Mammary epithelial cell (primary cell): ENCODE measurements at regions not wholly inside any gene's neighbourhood (a gene's known extent, or its start where the extent isn't known, plus 50 kb on each side); places are given as distances from the start of the nearest gene placed in this dataset.

Experiments used
- EZH2 ChIP-seq: IDR thresholded peaks from 2 replicates; pipeline ENCODE4 v1.6.1; 2012; ENCODE audit warnings: low read length, inconsistent platforms, borderline replicate concordance
- TF ChIP-seq, protein P1 (sequence below), 2 donors: IDR thresholded peaks in 1 of 2; conservative IDR thresholded peaks in 1 of 2; 2 replicates each; pipeline ENCODE4 v1.5.1; 2011 to 2012; ENCODE audit warnings: inconsistent platforms in 2 of 2, low read length in 2 of 2, mild to moderate bottlenecking in 2 of 2, control low read depth in 1 of 2, low read depth in 1 of 2; ENCODE audit not compliant: insufficient read depth in 1 of 2; ENCODE audit errors: extremely low read depth in 1 of 2

DNA sequence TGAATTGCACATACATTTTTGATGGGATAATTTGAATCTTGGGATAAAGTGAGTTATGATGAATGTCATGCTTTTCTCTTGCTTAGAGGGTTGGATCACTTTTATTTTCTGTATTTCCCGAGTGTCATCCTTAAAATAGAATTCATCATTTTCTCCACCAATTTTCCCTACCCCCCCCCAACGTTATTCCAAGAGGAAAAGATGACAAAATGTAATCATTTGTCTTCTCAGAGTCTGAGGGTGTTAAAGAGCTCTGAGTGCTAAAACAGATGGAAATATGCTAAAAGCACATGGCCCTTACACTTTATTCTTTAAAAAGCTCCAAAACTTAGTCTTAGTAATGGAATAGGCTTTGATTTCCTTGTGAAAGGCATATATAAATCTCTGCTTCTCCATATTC, 81.4 kb downstream of the CHRM3 start:
- TF ChIP-seq, protein P1, sequence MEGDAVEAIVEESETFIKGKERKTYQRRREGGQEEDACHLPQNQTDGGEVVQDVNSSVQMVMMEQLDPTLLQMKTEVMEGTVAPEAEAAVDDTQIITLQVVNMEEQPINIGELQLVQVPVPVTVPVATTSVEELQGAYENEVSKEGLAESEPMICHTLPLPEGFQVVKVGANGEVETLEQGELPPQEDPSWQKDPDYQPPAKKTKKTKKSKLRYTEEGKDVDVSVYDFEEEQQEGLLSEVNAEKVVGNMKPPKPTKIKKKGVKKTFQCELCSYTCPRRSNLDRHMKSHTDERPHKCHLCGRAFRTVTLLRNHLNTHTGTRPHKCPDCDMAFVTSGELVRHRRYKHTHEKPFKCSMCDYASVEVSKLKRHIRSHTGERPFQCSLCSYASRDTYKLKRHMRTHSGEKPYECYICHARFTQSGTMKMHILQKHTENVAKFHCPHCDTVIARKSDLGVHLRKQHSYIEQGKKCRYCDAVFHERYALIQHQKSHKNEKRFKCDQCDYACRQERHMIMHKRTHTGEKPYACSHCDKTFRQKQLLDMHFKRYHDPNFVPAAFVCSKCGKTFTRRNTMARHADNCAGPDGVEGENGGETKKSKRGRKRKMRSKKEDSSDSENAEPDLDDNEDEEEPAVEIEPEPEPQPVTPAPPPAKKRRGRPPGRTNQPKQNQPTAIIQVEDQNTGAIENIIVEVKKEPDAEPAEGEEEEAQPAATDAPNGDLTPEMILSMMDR (conservative IDR thresholded peaks at IDR 0.05 in 1 of 2, IDR thresholded peaks at IDR 0.05 in 1 of 2; ENCODE audit: extremely low read depth in 1 of 2, insufficient read depth in 1 of 2, low read depth in 1 of 2, low read length in 2 of 2), result no peak
- TF ChIP-seq EZH2, result no peak
